HL-60 (cell line): ENCODE measurements at regions not wholly inside any gene's neighbourhood (a gene's known extent, or its start where the extent isn't known, plus 50 kb on each side); places are given as distances from the start of the nearest gene placed in this dataset.

Source experiments
- GABPA ChIP-seq: IDR thresholded peaks from 2 replicates; pipeline ENCODE4 v1.6.1; 2012; ENCODE audit warnings: low read depth
- POLR2AphosphoS5 ChIP-seq: IDR thresholded peaks from 2 replicates; pipeline ENCODE4 v1.6.1; 2012; ENCODE audit warnings: low read depth
- REST ChIP-seq: IDR thresholded peaks from 2 replicates; pipeline ENCODE4 v1.6.1; 2012; ENCODE audit warnings: low read depth; ENCODE audit not compliant: insufficient replicate concordance
- SPI1 ChIP-seq: IDR thresholded peaks from 2 replicates; pipeline ENCODE4 v1.6.1; 2012; ENCODE audit warnings: low read depth, mild to moderate bottlenecking, borderline replicate concordance
- TF ChIP-seq, protein P1 (sequence below): IDR thresholded peaks from one replicate; pipeline ENCODE4 v1.5.1; 2011; ENCODE audit warnings: low read length, control low read depth, inconsistent platforms; ENCODE audit not compliant: insufficient read depth

- TF ChIP-seq, protein P1, sequence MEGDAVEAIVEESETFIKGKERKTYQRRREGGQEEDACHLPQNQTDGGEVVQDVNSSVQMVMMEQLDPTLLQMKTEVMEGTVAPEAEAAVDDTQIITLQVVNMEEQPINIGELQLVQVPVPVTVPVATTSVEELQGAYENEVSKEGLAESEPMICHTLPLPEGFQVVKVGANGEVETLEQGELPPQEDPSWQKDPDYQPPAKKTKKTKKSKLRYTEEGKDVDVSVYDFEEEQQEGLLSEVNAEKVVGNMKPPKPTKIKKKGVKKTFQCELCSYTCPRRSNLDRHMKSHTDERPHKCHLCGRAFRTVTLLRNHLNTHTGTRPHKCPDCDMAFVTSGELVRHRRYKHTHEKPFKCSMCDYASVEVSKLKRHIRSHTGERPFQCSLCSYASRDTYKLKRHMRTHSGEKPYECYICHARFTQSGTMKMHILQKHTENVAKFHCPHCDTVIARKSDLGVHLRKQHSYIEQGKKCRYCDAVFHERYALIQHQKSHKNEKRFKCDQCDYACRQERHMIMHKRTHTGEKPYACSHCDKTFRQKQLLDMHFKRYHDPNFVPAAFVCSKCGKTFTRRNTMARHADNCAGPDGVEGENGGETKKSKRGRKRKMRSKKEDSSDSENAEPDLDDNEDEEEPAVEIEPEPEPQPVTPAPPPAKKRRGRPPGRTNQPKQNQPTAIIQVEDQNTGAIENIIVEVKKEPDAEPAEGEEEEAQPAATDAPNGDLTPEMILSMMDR, result no peak
- no peak for TF ChIP-seq REST
- no peak for TF ChIP-seq SPI1
- no peak for TF ChIP-seq POLR2AphosphoS5
- no peak for TF ChIP-seq GABPA
Observed at GRCh38 chr12:105573574-105573973, 243.1 kb downstream of the C12orf75 start.
